GDM1 (cell line): ENCODE measurements at regions not wholly inside any gene's neighbourhood (a gene's known extent, or its start where the extent isn't known, plus 50 kb on each side); places are given as distances from the start of the nearest gene placed in this dataset.

Experiments used
- DNase-seq: peaks from one replicate; lab custom pipeline; 2025; lab: John Stamatoyannopoulos, UW

DNA sequence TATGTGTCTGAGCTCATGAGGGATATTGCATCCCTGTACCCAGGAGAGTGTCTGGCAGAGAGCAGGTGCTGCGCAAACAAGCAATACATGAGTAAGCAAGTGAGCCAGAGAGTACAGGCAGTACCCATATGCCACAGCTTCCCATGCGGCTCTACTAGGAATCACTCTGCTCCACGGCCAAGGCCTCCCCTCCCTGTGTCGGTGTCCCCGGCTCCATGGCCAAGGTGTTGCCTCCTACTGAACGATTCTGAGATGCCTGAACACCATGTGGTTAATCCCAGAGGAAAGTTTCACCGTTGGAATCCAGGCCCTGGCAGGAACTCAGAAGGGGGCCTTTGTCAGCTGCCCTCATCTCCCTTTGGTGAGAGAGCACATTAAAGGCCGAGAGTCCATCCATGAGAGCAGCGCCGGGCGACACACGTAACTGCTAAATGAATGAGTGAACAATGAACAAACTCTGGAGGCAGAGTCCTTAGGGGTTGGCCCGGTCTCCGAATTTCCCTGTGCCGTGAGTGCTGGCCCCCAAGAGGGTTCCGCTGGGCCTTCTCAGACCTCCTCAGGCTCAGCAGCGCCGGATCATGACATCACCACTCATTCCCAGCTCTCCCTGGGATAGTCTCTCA lies 136.0 kb upstream of the FAM20C start:
- no peak for DNase-seq

DNA sequence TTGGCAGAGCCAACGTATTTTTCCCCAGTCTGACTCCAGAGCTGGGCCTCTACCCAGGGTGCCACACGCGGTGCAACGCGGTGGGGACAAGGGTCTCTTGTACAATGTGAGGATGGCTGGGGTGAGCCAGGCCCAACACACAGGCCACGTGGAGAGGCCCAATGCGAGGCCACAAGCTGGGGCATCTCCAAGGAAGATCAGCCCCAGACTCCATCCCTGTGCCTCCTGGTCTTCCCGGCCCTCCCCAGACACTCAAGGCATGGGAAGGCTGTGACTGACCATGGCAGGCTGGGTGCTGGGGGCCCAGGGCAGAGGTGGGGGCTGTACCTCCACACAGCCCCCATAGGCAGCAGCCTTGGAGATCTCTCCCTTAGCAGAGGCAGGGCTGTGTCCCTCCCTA lies 135.3 kb upstream of the FAM20C start:
- DNase-seq = no peak

DNA sequence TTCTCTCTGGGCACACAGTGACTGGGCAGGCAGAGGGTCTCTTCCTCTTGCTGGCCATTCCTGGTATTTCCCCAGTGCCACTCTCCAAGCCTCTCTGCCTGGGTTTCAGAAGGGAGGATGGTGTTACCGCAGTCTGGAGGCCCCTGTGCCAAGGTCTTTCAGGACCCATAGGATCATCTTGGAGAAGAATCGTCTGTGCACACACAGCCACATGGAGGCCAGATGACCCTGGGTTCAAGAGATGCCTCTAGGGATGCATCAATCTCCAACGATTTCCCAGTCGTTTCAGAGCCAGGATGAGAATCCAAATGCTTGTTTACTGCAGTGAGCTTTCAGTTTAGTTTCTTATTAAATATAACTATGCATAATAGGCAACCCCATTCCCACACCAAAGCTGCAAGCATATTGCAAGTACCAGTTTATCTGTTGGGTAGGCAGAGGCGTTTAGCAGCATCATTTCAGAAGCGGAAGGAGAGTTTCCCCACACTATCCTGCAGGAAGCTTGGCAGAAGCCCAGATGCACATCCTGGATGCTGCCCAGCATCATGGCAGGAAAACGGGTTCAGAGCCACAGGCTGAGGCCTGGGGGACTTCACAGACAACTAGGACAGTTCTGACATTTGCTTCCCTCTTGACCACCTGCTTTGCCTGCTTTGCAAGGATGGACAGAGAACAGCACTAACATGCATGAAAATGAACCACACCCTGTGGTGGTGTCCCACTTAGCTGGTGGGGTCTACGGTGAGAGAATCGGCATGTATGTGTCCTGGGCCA lies 134.7 kb upstream of the FAM20C start:
- no peak for DNase-seq

DNA sequence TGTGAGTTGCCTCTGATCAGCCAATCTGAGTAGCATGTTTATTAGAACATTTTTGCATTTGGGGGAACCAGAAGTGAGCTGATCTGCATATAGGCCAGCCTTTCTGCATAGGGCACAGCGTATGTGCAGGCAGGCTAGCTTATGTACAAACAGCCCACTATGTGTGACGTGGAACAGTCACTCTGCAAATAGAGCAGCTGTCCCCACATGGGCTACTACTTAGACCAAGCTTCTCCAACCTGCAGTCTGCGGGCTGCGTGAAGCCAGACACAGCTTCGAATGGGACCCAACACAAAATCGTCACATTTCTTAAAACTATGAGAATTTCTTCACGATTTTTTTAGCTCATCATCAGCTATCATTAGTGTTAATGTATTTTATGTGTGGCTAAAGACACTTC lies 134.1 kb upstream of the FAM20C start:
- no peak for DNase-seq

DNA sequence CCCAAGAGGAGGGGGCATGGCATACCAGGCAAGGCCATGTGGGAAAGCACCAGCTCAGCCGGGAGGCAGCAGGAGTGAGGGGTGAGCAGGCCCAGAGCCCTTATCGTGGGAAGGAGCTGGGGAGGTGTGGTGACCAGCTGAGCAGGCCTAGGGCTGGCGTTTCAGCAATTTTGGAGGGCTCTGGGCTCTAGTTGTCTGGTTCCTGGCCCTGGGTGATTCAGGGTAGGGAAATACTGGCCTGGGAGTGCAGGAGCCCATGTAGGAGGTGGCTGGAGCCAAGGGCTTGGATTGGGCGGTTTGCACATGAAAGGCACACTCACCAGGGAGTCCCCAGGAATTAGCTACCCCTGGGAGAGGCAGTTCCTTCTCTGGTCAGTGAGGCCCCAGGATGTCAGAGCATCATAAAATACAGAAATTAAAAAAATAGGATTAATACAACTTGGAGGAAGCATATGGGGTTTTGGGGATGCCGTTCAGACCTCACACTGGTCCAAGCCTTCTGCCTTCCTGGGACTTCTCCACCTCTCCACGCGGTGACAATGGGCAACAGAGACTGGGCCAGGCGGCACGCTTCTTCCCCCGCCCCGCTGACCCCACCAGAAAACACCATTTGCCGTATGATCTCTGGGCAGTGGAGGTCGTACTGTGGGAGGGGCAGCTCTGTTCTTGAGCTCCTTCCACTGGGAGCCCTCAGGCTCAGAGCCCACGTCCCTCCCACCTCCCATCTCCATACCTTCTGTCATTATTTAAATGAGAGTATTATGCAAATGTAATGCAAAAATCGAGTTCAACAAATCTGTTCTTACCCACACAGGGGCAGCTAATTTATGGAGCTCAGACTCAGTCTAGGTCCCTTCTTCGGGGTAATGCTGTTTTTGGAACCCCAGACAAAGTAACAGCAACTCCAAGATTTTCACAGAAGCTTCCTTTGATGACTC lies 133.0 kb upstream of the FAM20C start:
- DNase-seq = no peak

DNA sequence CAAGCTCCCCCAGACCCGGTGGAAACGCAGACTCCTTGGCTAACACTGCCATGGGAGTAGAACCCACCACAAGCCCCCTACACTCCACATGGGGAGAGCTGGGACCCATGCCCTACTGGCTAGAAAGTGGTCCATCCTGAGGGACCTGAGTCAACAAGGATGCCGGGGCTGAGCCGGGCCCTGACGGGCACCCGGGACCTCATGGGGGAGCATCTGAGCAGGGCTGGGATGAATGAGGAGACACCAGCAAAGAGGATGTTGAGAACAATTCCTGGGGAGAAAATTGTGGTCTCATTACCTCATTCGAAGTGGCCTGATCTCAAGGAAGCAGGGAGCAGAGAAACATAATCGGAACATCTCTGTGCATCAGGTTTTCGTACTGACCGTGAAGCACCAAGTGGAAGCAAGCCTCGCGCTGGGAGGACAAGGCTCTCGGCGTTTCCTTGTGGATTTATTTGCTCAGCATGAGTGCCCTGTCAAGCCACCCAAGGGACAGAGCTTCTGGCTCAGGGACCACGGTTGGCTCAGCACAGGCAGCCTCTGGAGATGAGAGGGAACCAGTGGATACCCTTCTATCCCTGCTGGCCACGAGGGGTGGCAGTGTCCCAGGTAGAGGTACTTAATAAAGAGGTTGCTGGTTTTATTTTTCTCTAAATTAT lies 132.2 kb upstream of the FAM20C start:
- DNase-seq = no peak

DNA sequence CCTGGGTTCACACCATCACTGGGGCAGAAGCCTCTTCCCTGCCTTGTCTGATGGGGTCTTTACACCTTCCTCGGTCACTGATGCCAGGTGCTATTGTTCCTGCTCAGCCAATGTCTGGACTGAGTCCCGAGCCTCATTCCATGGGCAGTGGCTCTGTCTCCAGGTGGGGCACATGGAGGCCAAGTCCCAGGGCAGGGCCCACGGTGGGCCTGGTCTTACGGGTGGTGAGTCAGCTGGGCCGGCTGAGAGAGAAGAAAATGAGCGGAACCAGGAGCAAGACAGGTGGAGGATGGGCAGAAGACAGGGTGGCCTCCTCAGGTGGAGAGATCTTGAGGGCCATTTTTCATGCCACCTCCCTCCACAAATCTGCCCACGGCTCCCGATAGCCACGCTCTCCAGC lies 131.7 kb upstream of the FAM20C start:
- no peak for DNase-seq

DNA sequence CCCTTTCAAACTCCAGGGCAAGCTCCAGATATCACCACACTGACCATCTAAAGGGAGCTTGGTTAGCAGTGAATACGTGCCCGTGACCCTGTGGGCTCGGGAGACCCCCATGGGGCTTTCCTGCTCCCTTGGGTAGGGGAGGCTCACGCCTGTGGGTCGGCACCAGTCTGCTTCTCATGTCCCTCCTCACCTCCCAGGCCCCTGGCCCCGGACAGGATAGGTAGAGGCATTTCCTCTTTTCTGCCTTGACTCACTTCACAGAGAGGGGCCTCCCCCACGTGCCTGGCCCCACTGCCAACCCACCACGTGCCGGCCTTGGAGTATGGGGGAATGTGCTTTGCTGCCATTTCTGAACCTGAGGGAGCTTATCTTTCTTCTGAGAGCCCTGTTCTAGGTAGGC lies 131.3 kb upstream of the FAM20C start:
- DNase-seq = no peak

DNA sequence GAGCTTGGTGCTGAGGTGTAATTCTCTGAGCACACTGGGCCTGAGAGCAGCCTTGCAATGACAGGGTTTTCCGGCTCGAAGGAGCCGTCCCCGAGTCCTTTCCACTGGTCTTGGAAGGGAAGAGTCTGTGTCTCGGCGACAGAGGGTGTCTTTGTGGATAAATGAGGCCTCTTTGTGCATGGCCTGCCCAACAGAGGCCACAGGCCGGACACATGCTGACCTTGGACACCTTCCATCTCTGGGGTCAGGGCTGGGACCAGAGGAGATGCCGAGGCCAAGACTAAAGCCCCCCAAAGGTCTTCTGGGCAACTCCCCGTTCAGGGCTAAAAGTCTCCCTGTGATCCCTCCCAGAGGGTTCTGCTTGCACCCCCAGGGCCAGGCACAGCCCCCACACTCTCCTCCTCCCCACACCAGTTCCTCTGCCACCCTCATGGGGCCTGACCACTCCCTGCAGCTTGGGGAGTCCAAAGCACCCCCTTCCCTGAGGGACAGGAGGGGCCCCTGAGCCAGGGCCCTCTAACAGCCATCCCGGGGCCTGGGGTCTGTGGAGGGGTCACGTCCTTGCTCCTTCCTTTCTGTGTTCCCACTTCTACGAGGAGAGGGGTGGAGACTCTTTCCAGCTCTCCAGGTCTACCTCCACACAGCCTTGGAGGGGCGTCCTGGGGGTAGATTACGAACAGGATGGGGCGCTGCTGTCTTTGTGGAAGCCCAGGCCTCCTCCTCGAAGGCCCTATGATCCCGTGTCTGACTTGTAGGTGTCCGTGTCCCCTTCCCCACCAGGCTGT lies 130.6 kb upstream of the FAM20C start:
- DNase-seq = no peak

DNA sequence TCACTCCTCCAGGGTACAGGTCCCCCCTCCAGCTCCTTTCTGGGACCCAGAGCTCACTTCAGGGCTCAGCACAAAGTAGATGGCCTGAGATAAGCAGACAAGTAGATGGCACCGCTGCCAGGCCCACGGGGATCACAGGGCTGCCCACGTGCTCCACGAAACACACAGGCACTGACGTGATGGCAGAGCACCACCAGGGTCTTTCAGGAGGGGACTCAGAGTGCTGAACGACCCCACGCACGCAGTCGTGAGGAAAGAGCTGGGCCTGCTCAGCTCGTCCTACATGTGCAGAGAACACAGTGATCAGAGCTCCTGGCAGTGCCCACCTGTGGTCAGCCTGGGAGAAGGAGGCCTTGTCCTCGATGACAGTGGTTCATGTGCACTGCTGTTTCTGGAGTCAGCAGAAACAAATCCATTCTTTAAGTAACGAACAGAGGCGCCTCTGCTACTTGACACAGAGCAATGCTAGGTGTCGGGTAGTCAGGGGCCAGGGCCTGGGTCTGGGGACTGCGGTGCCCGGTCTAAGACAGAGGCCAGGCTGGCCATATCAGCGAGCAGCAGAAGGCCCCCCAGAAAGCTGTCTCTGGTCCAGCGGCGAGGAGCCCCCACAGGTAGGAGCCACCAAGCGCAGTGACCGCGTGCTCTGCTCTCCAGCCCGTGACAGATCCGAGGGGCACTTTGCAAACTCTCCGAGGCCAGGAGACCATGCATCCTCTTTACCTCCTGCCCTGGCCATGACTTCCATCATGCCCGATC lies 129.8 kb upstream of the FAM20C start:
- DNase-seq = no peak

DNA sequence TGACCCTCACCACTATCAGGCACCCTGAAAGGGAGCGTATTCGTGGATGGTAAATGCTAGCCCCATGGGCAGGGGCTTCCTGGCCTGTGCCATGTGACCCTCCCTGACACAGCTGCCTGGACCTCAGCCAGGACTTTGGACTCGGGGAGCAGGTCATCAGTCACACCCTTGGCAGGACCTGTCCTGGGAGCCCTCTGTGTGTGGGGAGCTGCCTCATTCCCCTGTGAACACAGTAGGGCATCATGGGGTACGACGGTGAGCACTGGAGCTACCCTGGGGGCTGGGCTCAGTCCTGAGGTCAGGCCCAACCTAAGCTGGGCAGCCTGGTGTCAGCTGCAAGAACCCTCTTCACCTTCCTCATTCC lies 129.3 kb upstream of the FAM20C start:
- DNase-seq = no peak

DNA sequence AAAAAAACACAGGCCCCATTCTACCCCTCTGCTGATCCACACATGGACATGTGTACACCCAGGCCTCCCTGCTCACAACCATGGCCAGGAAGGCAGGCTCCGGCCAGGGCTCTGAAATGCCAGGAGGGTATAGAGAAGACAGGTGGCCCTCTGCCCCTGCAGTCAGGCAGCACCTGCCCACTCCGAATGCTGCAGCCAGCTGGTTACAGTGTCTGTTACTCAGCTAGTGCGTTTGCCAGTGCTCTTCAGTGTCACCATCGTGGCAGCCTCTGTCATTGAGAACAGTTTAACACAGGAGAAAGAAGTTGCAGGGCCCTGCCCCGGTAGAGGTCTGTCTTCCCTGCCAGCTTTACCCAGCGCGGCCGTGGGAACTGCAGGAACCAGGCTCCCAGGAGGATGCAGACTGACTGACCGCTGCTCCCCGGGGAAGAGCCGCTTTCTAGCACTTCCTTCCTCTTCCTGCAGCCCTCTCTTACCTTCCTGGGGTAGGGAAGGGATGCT lies 128.8 kb upstream of the FAM20C start:
- DNase-seq = no peak

DNA sequence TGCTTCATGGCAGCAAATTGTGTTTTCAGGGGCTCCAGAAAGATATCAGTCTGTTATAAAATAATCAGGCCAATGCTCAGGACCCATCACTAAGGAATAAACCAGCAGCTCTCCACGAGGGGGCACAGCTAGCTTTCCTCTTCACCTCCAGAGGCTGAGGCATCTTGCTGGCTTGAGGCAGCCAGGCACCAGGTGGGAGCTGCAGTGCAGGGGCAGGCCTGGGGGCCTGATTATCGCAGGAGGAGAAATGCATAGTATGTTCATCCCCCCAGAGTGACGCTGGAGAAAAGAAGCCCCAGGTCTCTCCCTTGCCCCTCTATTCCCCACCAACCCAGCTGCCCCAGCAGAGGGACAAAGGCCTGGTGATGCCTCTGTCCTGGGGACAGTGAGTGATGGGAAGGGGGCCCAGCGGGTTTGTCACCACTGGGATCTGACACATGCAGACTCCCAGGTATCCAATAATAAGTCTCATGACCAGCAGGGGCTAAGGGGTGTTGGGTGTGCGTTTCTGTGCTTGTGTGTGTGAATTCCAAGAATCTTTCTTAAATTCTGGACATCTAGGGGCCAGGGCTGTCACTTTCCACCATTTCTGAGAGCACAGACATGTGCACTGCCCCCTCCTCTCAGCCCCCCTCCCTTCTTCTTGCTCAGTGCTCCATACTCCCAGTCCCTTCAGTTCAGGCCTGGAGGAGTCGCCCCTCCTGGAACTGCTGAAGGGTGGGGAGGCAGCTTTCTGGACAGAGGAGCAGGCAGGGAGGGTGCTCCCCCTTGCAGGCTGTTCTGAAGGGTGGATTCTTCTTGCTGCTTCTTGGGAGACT lies 128.1 kb upstream of the FAM20C start:
- DNase-seq = no peak

DNA sequence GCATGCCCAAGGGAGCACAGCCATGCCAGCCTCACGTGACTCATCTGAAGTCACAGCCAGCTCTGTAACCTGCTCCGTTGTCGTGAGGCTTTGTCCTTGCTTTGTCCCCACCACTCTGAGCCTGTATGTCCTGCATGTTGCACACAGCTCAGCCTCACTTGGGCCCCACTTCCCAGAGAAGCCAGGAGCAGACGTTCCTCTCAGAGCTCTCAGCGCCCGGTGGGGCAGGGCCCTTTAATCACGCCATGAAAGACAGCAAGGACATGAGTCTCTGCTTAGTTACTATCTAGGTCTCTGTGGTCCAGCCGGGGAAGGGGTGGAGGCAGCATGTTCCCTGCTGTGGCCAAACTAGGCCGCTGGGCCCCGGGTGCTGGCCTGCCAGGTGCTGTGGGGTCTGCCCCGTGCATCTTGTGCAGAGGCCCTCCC lies 127.4 kb upstream of the FAM20C start:
- DNase-seq = no peak

DNA sequence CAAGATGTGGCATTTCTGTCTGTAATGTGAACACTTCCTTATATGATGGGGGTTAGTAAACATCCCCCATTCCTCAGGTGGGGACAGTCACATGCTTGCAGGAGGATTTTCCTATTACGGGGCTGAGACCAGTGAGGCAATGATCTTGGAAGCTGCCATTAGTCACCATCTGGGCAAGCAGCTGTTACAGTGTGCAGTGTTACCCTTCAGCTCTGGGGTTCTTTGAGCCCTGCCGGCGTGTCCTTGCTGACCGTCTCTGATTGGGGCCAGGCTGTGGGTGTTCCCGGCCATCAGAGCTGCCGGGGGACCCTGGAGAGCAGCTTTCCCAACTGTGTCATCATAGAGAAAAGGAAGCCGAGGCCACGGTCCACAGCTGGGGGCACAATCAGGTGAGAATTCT lies 126.8 kb upstream of the FAM20C start:
- no peak for DNase-seq

DNA sequence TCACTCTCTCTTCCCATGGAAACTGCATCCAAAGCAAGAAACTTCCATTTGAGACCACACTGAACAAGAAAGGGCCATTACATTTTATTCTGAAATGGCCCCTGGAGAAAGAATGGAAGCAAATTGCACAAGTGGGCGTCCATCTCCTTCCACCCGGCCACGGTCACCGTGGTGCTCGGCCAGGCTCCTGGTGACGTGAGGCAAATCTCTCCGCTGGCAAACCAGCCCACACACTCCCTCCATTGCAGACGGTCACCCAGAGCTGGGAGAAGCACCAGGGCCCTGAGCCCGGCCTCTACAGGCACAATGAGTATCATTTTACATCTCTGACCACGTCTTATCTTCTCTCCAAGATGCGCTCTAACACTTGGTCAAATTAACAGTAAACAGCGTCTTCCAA lies 126.1 kb upstream of the FAM20C start:
- no peak for DNase-seq

DNA sequence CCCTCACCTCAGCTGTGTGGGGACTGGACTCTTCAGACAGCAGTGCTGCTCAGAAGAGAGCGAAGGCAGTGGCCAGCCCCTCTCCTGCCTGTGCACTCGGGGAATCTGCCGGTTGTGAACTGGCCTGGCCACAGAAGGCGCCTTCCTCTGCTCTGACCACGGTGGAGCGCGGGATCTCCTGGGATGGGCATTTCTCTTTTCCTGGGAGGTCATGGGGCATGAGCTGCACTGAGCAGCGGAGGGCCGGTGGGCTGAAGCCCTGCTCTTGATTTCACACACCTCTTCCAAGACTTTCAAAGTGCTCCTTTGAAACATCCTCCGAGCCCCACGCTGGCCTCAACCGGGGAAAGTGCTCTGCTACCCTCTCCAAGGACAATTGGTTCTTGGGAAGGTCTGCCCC lies 125.6 kb upstream of the FAM20C start:
- DNase-seq = no peak

DNA sequence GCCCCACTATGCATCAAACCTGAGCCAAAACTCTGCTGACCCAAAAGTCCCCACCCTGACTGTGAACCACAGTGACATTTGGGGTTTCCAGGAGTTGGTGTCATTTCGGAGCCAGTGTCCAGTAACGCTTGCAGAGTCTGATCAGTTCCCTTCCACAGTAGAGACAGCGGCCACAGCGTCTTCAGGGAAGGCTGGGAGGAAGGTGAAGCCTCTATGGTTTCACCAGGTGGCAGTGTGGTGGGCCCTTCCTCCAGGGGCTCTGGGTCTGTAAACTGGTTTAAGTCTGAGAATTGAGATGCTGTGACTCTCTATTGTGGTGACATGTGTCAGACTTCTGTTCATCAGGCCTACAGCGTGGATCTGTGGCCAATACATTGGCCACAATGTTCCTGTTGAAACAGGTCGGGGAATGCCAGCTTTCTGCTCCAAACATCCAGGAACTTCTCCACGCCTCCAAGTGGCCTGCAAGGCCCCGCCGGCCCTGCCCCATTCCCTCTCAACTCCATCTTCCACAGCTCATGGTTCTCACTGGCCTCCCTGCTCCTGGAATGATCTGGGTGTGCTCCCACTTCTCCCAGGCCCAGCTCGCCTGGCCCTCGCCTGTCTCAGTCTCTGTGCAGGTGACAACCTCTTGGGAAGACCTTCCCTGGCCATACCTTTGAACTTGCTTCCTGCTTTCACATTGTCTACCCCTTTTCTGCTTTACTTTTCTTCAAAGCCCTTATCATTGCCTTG lies 124.5 kb upstream of the FAM20C start:
- DNase-seq = no peak

DNA sequence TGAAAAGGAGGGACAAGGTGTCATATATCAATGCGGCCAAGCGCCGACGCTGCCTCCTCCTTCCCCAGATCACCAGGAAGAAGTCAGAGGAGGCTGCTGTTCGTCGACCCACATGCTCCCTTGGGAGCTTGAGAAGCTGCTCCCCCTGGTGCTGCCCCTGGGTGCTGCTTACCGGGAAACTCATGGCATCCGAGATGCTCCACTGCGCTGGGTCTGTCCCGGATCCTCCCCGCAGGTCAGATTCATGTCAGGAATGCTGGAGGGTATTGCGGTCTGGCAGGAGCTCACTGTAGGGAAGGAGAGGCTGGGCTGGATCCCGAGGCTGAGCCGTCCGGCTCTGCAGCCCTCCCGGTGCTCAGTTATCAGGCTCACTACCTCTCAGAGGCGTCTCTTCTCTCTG lies 123.7 kb upstream of the FAM20C start:
- no peak for DNase-seq
